Endothelial cell of umbilical vein (primary cell): ENCODE measurements at regions not wholly inside any gene's neighbourhood (a gene's known extent, or its start where the extent isn't known, plus 50 kb on each side); places are given as distances from the start of the nearest gene placed in this dataset.

Source experiments
- EZH2 ChIP-seq: IDR thresholded peaks from 2 replicates; pipeline ENCODE4 v1.6.1; 2012; ENCODE audit warnings: borderline replicate concordance, low read depth, mild to moderate bottlenecking, moderate library complexity, low read length, inconsistent platforms; ENCODE audit not compliant: severe bottlenecking
- POLR2A ChIP-seq: IDR thresholded peaks from 2 replicates; pipeline ENCODE4 v1.6.1; 2012; ENCODE audit warnings: low read depth, mild to moderate bottlenecking, control low read depth, low read length

DNA sequence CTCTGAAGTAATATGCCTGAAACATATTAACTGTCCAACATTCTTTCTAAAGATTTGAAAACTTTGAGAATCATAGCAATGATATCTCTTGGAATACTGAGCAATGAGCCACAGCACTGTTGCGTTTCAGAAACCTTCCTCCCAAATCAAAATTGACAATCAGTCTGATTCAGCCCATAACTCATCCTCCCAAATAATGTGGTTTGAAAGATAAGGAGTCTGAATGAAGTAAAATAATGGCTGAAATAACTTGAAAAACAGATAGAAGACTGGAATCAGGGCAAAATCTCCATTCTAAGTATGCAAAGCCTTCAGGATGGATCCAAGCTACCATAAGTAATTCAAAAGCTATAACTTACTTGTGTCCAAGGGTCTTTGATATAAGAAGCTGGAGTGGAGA is 98.6 kb upstream of the PLS3 start:
- TF ChIP-seq EZH2 (no peak), POLR2A (no peak)
